SK-N-SH (cell line): ENCODE measurements at regions not wholly inside any gene's neighbourhood (a gene's known extent, or its start where the extent isn't known, plus 50 kb on each side); places are given as distances from the start of the nearest gene placed in this dataset.

Source experiments
- EZH2phosphoT487 ChIP-seq: fragments of 200-600 bp; sonication (generic); IDR thresholded peaks from 2 replicates; pipeline ENCODE4 v1.6.1; 2017; ENCODE audit warnings: low read depth, mixed run types, mild to moderate bottlenecking, antibody characterized with exemption, moderate library complexity, borderline replicate concordance
- TF ChIP-seq, protein P1 (sequence below): IDR thresholded peaks from 2 replicates; pipeline ENCODE4 v1.4.0; 2012; ENCODE audit warnings: low read depth

DNA sequence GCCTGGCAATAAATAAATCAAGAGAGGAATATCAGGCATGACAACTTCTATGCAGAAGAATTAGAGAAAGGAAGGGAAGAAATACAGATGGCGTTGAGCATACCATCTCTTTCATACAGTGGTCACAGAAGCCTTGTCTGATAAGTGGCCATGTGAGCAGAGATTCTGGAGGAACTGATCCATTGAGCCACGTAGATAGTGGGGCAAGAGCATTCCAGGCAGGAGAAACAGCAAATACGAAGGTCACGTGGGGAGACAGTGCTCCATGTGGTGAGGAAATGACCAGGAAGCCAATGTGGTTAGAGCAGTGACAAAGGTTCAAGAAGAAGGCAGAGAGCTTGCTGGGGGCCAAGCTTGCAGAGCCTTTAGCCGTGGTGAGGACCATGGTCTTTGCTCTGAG, 226.7 kb upstream of the NOCT start:
- TF ChIP-seq EZH2phosphoT487, result no peak
- TF ChIP-seq, protein P1, sequence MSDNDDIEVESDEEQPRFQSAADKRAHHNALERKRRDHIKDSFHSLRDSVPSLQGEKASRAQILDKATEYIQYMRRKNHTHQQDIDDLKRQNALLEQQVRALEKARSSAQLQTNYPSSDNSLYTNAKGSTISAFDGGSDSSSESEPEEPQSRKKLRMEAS, result no peak
